ENCODE measurements at regions not wholly inside any gene's neighbourhood (a gene's known extent, or its start where the extent isn't known, plus 50 kb on each side); places are given as distances from the start of the nearest gene placed in this dataset.
"Not testable (repeated sequence)": the region's sequence is repeated elsewhere in the genome, so short reads cannot be mapped to it uniquely, and the experiment has no call there.

DNA sequence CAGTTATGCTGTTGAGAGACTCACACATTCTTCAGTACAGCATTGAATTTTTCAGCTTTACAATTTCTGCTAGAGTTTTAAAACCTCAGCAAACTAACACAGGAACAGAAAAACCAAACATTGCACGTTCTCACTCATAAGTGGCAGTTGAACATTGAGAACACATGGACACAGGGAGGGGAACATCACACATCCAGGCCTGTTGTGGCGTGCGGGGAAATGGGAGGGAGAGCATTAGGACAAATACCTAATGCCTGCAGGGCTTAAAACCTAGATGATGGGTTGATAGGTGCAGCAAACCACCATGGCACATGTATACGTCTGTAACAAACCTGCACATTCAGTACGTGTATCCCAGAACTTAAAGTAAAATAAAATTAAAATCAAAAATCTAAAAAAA lies 270.1 kb upstream of the MME start:
- not testable (repeated sequence) for DNase-seq

DNA sequence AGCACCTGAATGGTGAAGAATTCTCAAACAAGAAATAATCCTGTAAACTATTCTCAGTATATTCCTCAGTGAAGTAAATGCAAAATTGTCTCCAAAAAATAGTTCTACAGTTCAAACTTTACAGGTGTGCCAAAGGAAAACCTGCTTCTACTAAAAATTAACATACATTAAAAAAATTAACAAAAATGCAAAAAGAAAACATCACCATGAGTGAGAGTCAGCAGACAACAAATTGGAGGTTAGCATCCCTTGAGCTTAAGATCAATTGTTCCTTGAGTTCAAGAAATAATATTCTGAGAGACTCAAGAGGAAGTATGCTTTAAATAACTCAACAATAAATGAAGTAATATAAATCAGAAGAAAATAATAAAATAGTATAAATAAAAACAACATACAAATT lies 278.4 kb upstream of the MME start:
- no peak for DNase-seq

DNA sequence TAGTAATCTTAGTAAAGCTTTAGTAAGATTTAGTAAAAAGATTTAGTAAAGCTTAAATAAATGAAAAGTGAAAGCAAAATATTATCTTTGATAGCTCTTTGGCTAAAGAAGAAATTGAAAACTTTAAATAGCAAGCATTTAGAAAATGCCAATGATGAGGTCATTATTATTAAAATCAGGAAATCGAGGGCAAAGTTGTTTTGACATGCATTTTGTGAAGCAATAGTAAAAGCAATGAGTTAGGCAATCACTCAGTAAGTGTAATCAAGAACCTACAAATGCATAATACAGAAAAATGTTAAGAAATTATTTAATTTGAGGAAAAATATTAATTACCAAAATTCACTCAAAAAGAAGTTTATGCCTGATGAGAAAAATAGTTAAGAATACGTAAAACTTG lies 280.3 kb upstream of the MME start:
- no peak for DNase-seq

DNA sequence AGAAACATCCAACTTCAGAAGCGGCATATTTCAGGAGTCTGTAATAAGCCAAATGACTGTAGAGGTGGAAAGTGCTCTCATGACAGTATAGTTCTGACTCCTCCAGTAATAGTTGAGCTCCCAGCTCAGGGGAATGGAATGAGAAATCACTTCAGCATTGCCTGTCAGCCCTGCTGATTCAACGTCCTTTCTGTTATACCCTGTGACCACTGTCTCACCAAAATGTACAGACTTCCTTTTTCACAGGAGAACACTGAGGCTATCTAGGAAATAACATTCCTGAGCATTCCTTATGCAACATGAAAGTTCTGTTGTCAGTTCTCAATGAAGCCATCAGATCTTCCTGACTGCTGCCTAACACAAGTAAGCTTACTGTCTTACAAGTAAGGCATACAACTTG lies 284.5 kb upstream of the MME start:
- no peak for DNase-seq

DNA sequence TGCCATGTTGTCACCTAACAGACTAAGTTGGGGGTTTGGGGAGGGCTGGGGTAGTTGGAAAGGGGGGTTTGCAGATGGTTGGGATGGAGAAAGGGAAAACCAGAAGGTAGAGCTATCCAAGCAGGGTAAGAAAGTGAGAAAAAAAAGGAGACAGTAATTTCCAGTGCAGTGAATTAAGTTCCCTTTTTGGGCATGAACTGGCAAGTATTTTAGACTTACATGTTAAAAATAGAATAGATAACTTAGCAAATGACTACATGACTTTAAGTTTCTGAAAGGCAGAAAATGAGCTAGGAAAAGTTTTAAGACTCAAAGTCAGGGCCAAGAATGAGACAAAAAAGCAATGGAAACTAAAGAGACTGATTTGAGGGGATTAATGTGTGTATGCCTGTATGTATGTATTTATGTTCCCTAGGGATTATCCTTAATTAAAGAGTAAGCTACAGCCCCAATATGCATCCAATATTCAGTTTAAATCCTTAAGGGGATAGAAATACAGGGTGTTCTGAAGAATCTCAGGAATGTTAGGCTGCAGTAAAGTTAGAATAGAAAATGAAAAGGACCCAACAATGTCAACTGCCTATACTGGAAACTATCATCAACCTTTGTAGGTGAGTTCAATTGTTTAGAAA lies 285.2 kb upstream of the MME start:
- DNase-seq: no peak

DNA sequence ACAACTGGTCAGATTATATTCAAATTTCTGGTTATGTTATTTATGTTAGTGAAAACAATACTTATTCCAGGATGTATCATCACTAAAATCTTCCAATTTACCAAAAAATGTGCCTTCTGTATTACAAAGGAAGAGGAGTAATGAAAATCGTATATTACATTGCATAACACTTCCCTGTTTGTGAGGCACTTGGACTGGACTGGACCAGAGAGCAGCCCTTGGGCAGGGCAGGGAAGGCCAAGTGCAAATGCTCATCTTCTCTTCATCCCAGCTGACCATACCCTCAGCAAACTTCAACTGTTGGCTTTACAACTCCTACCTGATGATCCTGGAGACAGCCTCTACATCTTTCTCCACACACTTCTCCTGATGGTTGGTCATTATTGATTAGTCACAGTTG lies 285.7 kb upstream of the MME start:
- no peak for DNase-seq

DNA sequence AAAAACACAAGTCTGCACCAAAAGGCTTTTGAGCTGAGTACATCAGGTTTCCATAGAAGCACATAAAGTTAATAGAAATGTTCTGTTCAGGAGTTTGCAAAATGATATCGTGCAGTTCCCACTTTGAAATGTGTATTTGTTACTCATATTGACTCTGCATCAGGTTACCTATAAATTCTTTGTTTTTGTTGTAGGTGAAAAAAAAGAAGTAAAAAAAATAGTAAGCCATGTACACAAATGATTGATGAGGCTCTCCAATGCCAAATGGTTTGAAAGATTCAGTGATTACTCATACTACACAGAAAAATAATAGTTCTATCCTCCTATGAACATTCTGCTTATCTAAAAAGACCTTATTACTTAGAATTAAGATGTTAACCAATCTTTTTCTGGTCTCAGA lies 287.3 kb upstream of the MME start:
- DNase-seq: no peak

DNA sequence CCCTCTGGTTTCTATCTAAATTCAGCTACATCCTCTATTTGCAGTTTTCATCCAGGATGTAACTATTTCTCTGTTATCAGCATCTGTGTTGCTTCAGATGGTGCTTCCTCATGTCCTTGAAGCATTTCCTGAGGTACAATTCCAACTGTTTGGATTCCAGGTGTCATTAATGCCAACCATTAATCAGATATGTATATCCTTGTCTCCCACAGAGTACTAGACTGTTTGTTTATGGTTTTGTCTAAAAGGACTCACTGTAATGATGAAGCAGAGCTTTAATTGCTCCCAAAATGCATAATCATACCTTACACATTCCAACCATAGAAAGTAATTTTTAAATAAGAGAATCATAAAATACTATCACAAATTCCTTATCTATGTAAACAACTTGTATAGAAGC lies 288.5 kb upstream of the MME start:
- no peak for DNase-seq

DNA sequence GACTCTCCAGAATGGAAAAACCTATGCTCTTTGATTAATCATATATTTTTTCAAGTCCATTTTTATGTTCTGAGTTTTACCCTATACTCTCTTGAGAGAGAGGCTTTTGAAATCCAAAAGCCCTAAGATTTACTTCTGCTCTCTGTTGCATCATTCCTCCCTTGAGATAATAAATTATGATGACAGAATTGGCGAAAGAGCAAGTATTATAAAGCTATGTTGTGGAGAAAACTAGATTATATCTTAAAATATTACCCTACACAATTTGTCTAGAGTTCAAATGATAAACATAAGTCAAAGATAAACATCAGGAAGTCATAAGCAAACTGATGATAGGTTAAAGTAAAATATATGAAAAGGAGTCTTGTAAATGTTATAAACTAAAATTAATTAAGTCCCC lies 293.4 kb upstream of the MME start:
- no peak for DNase-seq

DNA sequence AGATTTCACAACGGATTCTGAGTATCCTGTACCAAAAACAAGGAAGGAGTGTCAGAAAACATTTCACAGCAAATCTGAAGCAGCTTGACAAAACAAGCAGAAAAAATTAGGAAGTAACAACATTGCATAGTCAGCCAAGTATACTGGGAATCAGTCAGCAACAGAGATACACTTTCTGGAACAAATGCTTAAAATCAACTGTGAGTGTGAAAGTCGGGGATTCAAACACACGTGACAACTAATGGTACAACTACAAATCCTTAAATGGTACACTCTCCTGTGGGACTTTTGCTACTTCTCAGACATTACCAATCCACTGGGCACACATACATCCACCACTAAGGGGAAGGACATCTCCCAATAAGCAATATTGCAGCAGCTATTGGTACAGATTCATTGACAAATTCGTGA lies 296.6 kb upstream of the MME start:
- DNase-seq: no peak

DNA sequence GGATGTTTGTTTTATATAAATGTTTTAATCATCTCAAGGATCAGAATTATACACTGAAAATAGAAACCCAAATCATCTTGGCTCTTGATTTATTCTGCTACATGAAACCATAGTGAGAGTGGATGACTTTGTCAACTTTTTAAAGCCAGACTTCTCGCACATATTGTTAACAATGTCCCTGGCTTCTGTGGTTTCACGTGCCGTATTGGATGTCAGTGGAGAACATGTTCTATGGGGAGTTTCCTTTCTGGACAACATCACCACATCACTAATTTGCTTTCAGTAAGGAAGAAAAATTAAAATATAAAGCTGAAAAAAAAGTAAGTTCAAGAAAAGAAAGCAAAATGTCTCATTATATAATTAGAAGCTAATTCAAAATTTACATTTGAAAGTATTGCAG lies 297.1 kb upstream of the MME start:
- DNase-seq: no peak

DNA sequence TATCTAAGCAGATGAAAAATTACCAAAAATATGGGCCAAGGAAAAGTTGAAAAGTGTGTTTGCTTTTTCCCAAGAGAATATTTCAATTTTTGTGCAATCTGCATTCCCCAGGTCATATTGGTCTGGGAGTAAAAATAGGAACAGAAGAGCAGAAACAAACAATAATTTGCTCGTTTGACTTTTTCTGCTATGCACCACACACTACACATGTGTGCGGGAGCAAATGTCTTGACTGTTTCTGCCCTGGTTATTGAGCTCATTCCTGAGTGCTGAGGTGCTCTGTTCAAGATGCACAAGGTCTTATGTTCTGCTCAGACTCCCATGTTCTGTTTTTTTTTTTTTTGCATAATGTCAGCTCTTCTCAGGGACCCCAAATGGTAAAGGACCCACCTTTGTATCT lies 298.0 kb upstream of the MME start:
- DNase-seq: no peak

DNA sequence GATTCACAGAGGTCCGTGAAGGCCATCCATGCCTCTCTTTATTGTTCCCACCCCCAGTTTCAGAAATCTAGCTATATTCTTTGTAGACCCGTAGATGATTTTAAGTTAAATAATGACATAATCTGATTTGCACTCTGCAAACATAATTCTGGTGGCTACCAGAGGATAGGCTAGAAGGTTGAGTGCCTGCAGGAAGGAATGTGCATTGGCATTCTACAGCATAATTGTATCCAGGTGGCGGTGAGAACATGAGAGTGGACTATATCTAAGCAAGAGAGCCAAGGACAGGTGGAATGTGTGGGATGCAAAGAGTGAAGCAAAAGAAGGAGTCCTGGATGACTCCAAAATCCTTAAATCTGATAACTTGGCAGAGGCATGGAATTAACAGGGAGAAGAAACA lies 298.5 kb upstream of the MME start:
- DNase-seq: no peak

DNA sequence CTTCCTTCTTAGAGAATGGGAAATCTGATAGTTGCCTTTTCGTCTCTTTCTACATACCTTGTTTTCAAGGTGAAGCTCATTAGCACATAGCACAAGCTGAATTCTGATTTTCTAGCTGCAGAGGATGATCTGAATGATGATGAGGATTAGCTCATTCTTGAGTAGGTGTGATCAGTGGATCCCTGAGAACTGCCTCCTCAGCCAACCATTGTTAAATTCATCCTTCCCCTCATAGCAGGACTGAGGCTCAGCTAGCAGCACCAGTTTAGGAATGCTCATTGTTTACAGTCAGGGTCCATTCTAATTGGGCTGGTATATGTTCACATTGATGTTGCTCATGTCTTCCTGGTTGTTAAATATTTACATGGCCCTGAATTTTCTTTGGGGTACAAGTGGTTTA lies 299.9 kb upstream of the MME start:
- DNase-seq: no peak

DNA sequence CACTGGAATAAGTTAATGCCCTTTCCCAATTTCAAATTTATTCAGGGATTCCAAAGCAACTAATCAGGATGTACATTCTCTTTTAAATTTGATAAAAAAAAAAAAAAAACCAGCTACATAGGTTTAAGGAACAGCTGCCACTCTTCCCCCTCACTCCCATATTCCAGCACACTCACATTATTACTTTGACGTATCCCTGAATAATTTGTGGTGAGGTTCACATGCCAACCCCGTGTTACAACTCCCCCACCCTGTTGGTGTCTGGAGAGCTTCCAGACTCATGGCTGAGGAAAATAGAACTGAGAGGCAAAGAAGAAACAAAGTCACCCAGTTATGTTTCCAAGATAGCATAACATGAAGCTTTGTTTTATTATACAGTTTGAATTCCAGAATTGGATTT lies 300.5 kb upstream of the MME start:
- no peak for DNase-seq

DNA sequence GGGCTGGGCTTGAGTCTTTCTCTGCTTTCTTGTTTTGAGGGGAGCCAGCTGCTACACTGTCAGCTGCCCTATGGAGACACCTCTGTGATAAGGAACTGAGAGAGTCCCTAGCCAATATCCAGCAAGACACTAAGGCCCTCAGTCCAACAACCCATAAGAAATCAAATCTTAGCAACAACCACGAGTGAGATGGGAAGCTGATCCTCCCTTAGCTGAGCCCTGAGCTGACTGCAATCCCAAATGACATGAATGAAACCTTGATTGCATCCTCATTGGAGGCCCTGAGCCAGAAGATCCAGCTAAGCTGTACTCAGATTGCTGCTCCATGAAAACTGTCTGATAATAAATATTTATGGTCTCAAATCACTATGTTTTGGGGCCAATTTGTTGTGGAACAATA lies 302.1 kb upstream of the MME start:
- no peak for DNase-seq

DNA sequence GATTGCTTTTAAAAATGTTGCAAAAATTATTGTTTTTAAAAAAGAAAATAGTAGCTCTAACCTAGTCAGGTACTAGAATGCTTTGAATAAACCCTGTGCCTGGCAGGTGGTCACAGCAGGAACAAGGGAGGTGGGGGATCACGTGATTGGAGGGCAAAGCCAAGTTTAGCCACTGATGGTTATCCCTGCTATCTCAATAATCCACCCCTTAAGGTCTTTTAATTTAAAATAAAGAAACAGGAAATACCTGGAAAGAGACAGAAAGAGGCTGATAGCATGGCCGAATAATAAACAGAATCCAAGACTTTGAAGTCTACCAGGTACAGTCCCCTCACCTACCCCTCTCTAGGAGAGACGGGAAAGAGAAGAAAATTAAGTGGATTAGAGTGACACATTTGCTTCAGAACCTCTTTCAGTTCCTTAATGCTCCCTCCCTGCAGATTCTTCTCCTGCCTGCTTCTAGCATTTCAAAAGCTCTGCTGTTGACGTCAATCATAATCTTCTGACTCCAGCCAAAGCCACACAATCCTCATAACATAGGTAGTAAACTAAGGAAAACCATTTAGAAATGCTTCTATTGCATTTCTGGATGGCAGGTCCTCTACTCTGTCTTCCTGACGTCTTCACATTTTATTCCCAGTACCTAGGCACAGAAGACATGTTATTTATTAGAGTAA lies 303.4 kb upstream of the MME start:
- no peak for DNase-seq

DNA sequence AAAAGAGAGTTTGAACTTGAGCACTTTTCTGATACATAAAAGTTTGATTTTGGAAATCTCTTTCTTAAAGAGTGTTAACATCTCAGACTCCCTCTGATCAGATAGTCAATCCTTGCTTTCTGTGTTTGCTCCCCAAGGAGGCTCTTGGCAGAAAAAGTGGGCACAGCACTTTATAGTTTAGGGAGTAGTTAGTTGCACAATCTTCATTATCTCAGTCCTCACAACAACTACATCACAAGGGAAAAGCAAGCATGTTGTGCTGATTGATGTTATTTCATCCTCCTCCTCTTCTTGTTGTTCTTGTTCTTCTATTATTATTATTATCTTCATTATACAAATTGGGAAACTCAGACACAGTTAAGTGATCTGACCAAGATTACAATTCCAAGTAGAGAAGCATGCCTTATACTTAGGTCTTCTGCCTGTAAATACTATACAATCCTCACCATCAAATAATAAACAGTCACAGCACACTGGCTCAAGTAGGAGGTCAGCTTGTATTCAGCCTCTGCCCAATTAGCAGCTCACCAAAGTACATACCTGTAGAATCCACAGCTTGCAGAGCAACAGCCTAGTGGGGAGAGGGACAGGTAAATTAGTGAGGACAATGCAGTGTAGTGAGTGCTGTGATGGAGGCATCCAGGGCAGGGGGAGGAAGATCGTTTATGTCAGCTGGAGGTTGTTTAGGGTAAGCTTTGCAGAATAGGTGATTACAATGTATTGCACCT lies 304.1 kb upstream of the MME start:
- no peak for DNase-seq

DNA sequence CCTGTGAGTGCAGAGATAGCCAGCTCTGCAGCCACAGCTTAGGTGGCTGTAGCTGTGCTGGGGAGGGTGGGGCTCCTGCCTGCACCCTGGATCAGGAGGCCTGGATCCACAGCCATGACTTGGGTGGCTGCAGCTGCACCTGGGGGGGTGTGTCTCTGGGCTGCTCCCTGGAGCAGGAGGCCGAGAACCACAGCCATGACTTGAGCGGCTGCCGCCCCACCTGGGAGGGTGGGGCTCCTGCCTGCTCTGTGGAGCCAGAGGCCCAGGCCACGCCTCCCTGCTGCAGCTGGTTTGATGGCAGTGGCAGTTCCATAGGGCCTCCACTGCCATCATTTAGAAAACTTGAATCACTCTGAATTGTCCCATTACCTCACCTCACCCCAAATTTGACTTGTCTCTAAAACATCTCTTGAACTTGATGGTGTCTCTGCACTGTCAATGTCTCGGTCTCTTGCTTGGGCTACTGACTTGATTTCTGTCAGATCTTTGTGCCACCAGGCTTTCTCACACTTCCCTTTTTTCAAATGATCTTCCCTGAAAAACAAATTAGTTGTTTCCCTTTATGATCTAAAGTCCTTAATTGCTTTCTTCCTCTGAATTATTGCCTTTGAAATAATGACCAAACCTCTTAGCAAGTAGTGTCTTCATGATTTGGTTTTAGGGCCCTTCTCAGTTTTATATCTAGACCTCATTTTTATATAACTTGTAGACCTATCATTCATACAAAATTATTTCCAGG lies 313.2 kb upstream of the MME start:
- no peak for DNase-seq

DNA sequence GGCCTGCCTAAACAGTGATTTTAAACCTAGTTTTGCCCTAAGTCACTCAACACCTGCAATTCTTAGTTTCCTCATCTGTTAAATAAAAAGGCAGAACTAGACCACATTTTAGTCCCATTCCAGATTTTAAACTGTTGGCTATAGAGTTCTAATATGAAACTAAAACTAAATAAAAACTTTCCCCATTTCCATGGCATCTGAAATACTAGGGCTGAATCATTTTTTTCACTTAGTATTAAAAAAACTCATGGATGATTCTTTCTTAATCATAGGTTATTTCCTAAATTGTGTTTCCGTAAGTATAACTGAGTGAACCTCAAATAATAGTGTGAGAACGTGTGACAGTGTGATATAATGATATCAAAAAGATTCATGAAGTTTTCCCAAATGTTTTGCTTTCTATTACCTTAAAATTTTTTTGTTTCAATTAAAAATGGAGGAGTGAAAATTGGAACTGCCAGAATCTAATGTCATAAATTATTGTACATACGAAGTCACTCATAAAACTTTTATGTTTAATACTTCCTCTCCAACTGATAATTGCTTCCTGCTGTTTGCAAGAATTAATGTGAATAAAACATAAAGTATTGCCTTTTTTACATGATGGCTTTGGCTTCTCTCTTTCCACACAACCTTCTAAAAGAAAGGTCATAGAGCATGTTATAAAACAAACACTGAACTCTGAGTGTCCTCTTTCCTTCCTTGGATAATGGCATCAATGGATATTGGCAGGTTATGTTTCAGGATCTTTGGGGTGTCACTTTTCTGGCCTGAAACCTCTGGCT lies 315.1 kb upstream of the MME start:
- no peak for DNase-seq

DNA sequence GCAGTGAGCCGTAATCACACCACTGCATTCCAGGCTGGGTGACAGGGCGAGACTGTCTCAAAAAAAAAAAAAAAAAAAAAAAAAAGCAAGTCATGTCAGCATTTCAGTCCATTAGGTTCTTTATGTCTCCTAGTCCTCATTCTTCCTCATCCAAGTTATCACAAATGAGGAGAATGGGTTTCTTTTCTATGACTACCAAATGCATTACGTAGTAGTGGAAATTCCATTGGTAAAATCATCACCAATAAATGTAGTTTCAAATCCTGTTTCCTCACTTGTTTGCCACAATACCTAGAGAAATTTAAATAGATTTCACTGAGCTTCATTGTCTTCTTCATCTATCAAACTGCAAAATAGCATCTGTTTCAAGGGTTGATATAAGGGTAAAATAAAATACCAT lies 317.6 kb upstream of the MME start:
- DNase-seq: no peak

DNA sequence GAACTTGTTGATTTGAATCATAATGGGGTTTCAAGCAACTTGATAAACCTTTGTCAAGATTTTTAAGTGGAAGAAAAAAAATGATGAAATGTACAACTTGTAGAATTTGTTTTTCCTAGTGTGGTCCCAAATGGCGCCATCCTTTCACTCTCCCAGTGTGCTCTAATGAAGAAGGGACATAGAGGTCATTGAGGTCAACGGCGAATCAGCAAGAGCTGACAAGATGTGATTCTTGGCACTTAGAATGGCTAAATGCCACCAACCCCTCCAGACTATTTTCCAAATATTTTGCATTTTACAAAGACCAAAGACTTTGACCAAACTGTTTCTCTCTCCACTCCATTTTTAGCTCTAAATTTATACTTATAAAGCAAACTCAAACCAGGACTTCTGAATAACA lies 320.2 kb upstream of the MME start:
- DNase-seq: no peak
